ENCODE measurements at regions not wholly inside any gene's neighbourhood (a gene's known extent, or its start where the extent isn't known, plus 50 kb on each side); places are given as distances from the start of the nearest gene placed in this dataset.

DNA sequence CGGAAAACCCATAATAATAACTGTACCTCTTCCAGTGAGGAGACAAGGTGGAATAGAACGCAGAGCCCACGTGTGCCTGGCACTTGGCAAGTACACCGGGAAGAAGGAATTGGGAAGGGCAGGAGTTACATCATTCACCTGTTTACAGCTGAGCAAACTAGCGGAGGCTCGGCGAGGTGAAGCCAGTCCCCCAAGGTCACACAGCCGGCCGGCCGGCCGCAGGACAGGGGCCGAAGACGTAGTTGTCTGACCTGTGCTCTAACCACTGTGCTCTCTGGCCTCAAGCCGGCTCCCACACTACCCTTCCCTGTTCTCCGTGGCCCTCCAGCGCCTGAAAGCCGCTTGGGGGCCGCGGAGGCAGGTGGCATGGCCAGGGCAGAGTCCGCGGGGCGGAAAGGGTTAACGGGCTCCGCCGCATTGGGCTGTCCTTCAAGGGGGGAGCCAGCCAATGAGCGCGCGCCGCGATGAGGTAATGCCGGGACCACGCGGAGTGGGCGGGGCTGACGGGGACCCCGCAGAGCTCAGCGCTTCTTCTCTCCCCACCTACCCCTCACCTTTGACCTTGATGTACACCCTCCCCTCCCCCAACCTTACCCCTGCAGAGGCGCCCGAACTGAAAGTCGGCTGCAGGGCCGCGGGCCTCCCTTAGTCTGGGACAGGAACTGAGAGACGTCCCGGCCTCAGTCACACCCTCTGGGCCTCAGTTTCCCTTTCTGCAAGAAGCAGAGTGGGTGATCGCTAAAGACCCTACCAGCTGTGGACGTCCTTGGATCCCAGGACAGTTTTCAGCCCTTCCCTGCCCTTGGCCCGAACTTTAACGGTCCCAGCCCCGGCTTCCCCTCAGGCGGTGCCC, 125.1 kb downstream of the C9orf50 start:
- H3K27me3 ChIP-seq (ENCODE audit: control insufficient read depth, insufficient read depth, low read length): no peaks in the 10 kb centered on the region
- ATAC-seq (peak; percentile 82 to 83 (median 82)), DNase-seq (peak; percentile 77 to 88)
- Mint-ChIP-seq H3K27ac (peak overlapping the region; percentile 50 to 88), H3K4me3 (peak overlapping the region; percentile 81), H3K27me3 (ENCODE audit: low read depth in 2 of 2) (no peaks in the 10 kb centered on the region), H3K9me3 (no peaks in the 10 kb centered on the region), H3K4me1 (peaks cover 5 to 32% of the 10 kb centered on the region in 2 donors), H3K36me3 (no peaks in the 10 kb centered on the region)
- intact Hi-C loops (cut with micrococcal nuclease): loop anchor here (2.0 to 10.0 kb wide), 2 partner anchors 37 to 59 kb away; no protein-coding TSS in a partner anchor
- 23% methylated on average over 49 of the region's 50 CpGs for WGBS (ENCODE audit: insufficient coverage)
- no peaks in the 10 kb centered on the region for H3K36me3 ChIP-seq (ENCODE audit: control insufficient read depth, insufficient read depth, low read length)
- H3K9me3 ChIP-seq (ENCODE audit: control insufficient read depth, insufficient read depth, low read length): no peaks in the 10 kb centered on the region
- H3K4me3 ChIP-seq (ENCODE audit: low read length): peak overlapping the region; percentile 58
- TF ChIP-seq, protein P1, sequence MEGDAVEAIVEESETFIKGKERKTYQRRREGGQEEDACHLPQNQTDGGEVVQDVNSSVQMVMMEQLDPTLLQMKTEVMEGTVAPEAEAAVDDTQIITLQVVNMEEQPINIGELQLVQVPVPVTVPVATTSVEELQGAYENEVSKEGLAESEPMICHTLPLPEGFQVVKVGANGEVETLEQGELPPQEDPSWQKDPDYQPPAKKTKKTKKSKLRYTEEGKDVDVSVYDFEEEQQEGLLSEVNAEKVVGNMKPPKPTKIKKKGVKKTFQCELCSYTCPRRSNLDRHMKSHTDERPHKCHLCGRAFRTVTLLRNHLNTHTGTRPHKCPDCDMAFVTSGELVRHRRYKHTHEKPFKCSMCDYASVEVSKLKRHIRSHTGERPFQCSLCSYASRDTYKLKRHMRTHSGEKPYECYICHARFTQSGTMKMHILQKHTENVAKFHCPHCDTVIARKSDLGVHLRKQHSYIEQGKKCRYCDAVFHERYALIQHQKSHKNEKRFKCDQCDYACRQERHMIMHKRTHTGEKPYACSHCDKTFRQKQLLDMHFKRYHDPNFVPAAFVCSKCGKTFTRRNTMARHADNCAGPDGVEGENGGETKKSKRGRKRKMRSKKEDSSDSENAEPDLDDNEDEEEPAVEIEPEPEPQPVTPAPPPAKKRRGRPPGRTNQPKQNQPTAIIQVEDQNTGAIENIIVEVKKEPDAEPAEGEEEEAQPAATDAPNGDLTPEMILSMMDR (IDR thresholded peaks at IDR 0.05): no peak
- H3K27ac ChIP-seq (ENCODE audit: low read length): peak overlapping the region; percentile 34
- H3K4me1 ChIP-seq (ENCODE audit: control insufficient read depth, insufficient read depth, low read length): peaks cover 34% of the 10 kb centered on the region

DNA sequence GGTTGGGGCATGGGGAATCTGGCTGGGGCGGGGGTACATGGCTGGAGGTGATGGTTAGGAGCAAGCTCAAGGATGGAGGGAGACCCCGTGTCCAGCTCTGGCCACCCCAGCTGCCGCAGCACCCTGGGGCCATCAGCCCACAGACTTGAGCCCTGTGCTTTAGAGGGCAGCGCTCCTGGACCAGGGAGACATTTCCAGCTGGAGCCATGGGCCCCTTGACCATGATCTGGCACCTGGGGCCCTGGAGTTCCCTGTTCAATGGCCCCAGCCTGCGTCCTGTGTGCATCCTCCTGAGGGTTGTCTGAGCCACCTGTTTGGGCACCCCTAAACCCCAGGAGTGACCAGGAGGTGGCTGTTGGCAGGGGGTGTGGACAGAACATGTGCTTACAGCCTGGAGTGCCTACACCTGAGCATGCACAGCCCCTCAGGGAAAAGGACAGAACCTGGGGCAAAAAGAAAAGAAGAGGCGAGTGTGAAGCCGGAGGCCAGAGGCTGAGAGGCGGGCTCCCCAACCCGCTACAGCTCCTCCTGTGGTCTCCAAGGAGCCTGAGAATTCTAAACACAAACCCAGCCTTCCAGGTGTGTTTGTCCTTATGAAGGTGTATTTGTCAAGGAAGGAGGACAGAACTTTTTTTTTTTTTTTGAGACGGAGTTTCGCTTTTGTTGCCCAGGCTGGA, 126.7 kb downstream of the C9orf50 start:
- no peaks in the 10 kb centered on the region for H3K9me3 Mint-ChIP-seq
- ATAC-seq (no peak), DNase-seq (no peak)
- peaks cover 0 to 5% of the 10 kb centered on the region in 2 donors for H3K27me3 Mint-ChIP-seq (ENCODE audit: low read depth in 2 of 2)
- intact Hi-C loops (cut with micrococcal nuclease): loop anchor here (10.0 kb wide), 1 partner anchor 61 kb away; no protein-coding TSS in a partner anchor
- peaks cover 14 to 46% of the 10 kb centered on the region in 2 donors for H3K4me1 Mint-ChIP-seq
- no peaks in the 10 kb centered on the region for H3K36me3 Mint-ChIP-seq
- TF ChIP-seq, protein P1 (IDR thresholded peaks at IDR 0.05): no peak
- Histone ChIP-seq H3K27ac (ENCODE audit: low read length) (no peak overlapping the region), H3K4me1 (ENCODE audit: control insufficient read depth, insufficient read depth, low read length) (peaks cover 50% of the 10 kb centered on the region), H3K36me3 (ENCODE audit: control insufficient read depth, insufficient read depth, low read length) (no peaks in the 10 kb centered on the region), H3K27me3 (ENCODE audit: control insufficient read depth, insufficient read depth, low read length) (no peaks in the 10 kb centered on the region), H3K9me3 (ENCODE audit: control insufficient read depth, insufficient read depth, low read length) (no peaks in the 10 kb centered on the region), H3K4me3 (ENCODE audit: low read length) (no peak overlapping the region)
- WGBS (ENCODE audit: insufficient coverage): 94% methylated on average over 9 of the region's 11 CpGs
- H3K27ac Mint-ChIP-seq: no peak overlapping the region
- no peak overlapping the region for H3K4me3 Mint-ChIP-seq

DNA sequence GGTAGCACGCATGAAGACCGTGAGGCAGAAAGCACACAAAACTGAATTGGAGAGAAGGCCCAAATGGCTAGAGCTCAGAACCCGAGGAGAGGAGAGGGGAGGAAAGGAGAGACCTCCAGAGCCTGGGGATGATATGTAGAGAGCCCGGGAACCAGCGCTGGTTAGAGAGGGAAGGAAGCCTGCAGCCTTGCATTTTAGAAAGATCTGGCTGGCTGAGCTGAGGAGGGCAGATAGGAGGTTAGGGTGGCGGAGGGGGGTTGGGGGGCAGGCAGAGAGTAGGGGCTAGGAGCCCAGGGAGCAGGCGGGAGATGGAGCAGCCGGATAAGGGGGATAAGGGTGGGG, 127.2 kb downstream of the C9orf50 start:
- no peak overlapping the region for H3K27ac ChIP-seq (ENCODE audit: low read length)
- no peak for ATAC-seq
- no peaks in the 10 kb centered on the region for H3K27me3 ChIP-seq (ENCODE audit: control insufficient read depth, insufficient read depth, low read length)
- Mint-ChIP-seq H3K4me3 (peak overlapping the region; percentile 33), H3K4me1 (peaks cover 20 to 51% of the 10 kb centered on the region in 2 donors), H3K27ac (no peak overlapping the region), H3K27me3 (ENCODE audit: low read depth in 2 of 2) (peaks cover 0 to 5% of the 10 kb centered on the region in 2 donors), H3K9me3 (no peaks in the 10 kb centered on the region), H3K36me3 (no peaks in the 10 kb centered on the region)
- whole genome bisulfite sequencing (ENCODE audit: insufficient coverage): 92% methylated on average over 8 of the region's 8 CpGs
- TF ChIP-seq, protein P1 (IDR thresholded peaks at IDR 0.05): no peak
- no peaks in the 10 kb centered on the region for H3K36me3 ChIP-seq (ENCODE audit: control insufficient read depth, insufficient read depth, low read length)
- no peak for DNase-seq
- intact Hi-C loops (cut with micrococcal nuclease): loop anchor here (10.0 kb wide), 1 partner anchor 61 kb away; no protein-coding TSS in a partner anchor
- no peak overlapping the region for H3K4me3 ChIP-seq (ENCODE audit: low read length)
- peaks cover 55% of the 10 kb centered on the region for H3K4me1 ChIP-seq (ENCODE audit: control insufficient read depth, insufficient read depth, low read length)
- H3K9me3 ChIP-seq (ENCODE audit: control insufficient read depth, insufficient read depth, low read length): no peaks in the 10 kb centered on the region

All from natural killer cell (primary cell).